Upper lobe of left lung (tissue), 4 donors: ENCODE measurements at regions not wholly inside any gene's neighbourhood (a gene's known extent, or its start where the extent isn't known, plus 50 kb on each side); places are given as distances from the start of the nearest gene placed in this dataset.

Source experiments
- EP300 ChIP-seq, 4 donors: sonication (generic); formaldehyde crosslinking; IDR thresholded peaks; one replicate each; pipeline ENCODE4 v1.5.1; 2017; ENCODE audit warnings: antibody characterized with exemption in 4 of 4, control low read depth in 2 of 4
- POLR2A ChIP-seq, 4 donors: fragments of 450-650 bp; IDR thresholded peaks; one replicate each; pipeline ENCODE4 v1.5.1; 2016 to 2017; ENCODE audit warnings: antibody characterized with exemption in 4 of 4, mild to moderate bottlenecking in 2 of 4
- POLR2AphosphoS5 ChIP-seq, 2 donors: sonication (generic); formaldehyde crosslinking; IDR thresholded peaks; one replicate each; pipeline ENCODE4 v1.5.1; 2017; ENCODE audit warnings: antibody characterized with exemption in 2 of 2
- TF ChIP-seq, protein P1 (sequence below), 6 experiments: fragments of 450-650 bp in 4 of 6; fragments of 200-600 bp in 2 of 6; sonication (generic) in 2 of 6; IDR thresholded peaks; one replicate each; pipeline ENCODE4 v1.5.1; 2016 to 2019; ENCODE audit warnings: antibody characterized with exemption in 6 of 6

DNA sequence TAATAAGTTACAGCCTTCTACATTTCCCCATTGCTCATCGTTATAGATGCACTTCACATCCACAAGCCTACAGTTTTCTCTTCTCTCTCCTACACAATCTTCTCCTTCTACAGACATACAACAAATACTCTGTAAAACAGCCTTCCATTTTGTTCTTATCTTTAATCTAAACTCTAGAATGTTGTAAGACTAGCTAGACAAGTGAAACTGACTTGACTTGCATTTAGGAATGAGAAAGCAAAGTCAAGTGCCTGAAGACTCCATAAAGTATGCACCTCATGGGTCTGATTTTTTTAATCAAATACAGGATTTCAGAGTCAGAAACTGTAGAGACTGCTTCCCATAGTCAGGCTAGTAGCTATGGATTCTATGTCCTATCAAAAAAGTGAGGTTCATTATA, 190.3 kb downstream of the KLHL28 start:
- TF ChIP-seq, protein P1, sequence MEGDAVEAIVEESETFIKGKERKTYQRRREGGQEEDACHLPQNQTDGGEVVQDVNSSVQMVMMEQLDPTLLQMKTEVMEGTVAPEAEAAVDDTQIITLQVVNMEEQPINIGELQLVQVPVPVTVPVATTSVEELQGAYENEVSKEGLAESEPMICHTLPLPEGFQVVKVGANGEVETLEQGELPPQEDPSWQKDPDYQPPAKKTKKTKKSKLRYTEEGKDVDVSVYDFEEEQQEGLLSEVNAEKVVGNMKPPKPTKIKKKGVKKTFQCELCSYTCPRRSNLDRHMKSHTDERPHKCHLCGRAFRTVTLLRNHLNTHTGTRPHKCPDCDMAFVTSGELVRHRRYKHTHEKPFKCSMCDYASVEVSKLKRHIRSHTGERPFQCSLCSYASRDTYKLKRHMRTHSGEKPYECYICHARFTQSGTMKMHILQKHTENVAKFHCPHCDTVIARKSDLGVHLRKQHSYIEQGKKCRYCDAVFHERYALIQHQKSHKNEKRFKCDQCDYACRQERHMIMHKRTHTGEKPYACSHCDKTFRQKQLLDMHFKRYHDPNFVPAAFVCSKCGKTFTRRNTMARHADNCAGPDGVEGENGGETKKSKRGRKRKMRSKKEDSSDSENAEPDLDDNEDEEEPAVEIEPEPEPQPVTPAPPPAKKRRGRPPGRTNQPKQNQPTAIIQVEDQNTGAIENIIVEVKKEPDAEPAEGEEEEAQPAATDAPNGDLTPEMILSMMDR (IDR thresholded peaks at IDR 0.05), result no peak
- no peak for TF ChIP-seq POLR2A (IDR thresholded peaks at IDR 0.05)
- TF ChIP-seq POLR2AphosphoS5 (IDR thresholded peaks at IDR 0.05), result no peak
- TF ChIP-seq EP300 (IDR thresholded peaks at IDR 0.05), result no peak
